ENCODE measurements at regions not wholly inside any gene's neighbourhood (a gene's known extent, or its start where the extent isn't known, plus 50 kb on each side); places are given as distances from the start of the nearest gene placed in this dataset.
"Not testable (repeated sequence)": the region's sequence is repeated elsewhere in the genome, so short reads cannot be mapped to it uniquely, and the experiment has no call there.

DNA sequence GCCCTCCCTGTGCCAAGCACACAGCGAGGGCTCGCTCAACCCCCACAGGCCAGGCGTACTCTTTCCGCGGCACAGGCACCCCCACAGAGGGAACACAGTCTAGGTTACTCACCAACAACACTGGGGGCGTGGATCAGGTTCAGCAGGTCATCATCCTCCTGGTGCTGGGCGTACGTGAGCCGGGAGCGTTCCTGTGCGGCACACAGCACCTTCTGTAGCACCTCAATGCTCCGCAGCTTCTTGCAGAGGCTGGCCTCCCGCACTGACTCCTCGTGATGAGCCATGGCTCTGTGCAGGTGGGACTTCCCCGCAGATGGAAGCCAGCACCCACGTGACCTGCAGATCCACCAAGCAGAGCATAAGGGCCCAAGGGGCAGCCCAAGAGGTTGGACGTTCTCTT is 296.8 kb downstream of the GOLGA6L6 start:
- TF ChIP-seq, protein P1, sequence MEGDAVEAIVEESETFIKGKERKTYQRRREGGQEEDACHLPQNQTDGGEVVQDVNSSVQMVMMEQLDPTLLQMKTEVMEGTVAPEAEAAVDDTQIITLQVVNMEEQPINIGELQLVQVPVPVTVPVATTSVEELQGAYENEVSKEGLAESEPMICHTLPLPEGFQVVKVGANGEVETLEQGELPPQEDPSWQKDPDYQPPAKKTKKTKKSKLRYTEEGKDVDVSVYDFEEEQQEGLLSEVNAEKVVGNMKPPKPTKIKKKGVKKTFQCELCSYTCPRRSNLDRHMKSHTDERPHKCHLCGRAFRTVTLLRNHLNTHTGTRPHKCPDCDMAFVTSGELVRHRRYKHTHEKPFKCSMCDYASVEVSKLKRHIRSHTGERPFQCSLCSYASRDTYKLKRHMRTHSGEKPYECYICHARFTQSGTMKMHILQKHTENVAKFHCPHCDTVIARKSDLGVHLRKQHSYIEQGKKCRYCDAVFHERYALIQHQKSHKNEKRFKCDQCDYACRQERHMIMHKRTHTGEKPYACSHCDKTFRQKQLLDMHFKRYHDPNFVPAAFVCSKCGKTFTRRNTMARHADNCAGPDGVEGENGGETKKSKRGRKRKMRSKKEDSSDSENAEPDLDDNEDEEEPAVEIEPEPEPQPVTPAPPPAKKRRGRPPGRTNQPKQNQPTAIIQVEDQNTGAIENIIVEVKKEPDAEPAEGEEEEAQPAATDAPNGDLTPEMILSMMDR (IDR thresholded peaks at IDR 0.05; ENCODE audit: insufficient read depth, low read depth, low read length): not testable (repeated sequence)
- not testable (repeated sequence) for TF ChIP-seq EZH2 (IDR thresholded peaks at IDR 0.05; ENCODE audit: insufficient read depth, low read length)
